BE2C (cell line): ENCODE measurements at regions not wholly inside any gene's neighbourhood (a gene's known extent, or its start where the extent isn't known, plus 50 kb on each side); places are given as distances from the start of the nearest gene placed in this dataset.

Source experiments
- DNase-seq: peaks from one replicate; pipeline ENCODE4 v3.0.0-alpha.2; 2020
- H3K27me3 ChIP-seq: fragments of 250-450 bp; sonication (Bioruptor Pico); 2 replicates; pipeline ENCODE4 v1.5.1; 2020; ENCODE audit warnings: mild to moderate bottlenecking
- H3K36me3 ChIP-seq: fragments of 250-450 bp; sonication (Bioruptor Pico); 2 replicates; pipeline ENCODE4 v1.5.1; 2020; ENCODE audit warnings: mild to moderate bottlenecking
- H3K4me1 ChIP-seq: fragments of 250-450 bp; sonication (Bioruptor Pico); 2 replicates; pipeline ENCODE4 v1.5.1; 2020
- H3K4me3 ChIP-seq: 2 replicates; pipeline ENCODE4 v1.5.1; 2011; ENCODE audit warnings: low read depth, low read length
- H3K9me3 ChIP-seq: fragments of 250-450 bp; sonication (Bioruptor Pico); 2 replicates; pipeline ENCODE4 v1.5.1; 2020
- CTCF ChIP-seq: IDR thresholded peaks from 2 replicates; pipeline ENCODE4 v1.5.1; 2012; ENCODE audit warnings: mild to moderate bottlenecking, low read depth, low read length

GRCh38 chr3:26763723-26764122, 141.2 kb downstream of the LRRC3B start:
- no peak for TF ChIP-seq CTCF
- H3K4me3 ChIP-seq = no peak overlapping the region
- H3K27me3 ChIP-seq = no peaks in the 10 kb centered on the region
- H3K4me1 ChIP-seq = no peaks in the 10 kb centered on the region
- no peaks in the 10 kb centered on the region for H3K9me3 ChIP-seq
- no peak for DNase-seq
- H3K36me3 ChIP-seq = no peaks in the 10 kb centered on the region

GRCh38 chr3:26766031-26766430, 143.5 kb downstream of the LRRC3B start:
- no peak for TF ChIP-seq CTCF
- H3K4me1 ChIP-seq = no peaks in the 10 kb centered on the region

DNA sequence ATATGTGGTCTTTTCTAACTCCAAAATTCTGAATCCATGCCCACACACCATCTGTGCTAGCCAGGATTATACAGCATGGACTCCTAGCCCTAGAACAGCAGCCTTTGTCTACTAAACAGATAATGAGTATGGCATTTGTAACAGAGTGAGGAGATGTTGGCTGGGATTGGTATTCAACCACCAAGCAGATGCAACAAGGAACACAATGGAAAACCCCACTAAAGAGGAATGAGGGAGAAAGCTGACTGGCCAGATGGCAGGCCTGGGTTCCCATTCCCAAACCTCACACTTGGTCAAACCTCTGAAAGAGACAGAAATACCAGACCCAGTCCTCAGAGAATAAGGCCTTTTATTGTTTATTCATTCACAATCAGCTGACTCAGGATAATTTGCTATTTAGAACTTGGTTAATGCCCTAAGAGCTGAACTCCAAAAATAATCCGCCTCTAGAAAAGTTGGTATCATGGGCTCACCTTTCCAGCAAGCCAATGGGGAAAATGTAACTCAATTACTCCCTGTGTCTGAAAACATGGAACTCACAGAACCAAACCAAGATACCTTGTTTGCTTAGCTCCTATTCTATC, 145.6 kb downstream of the LRRC3B start:
- H3K36me3 ChIP-seq = no peaks in the 10 kb centered on the region
- DNase-seq = no peak
- TF ChIP-seq CTCF = no peak

More at GRCh38 chr3:26766031-26766430, 143.5 kb downstream of the LRRC3B start:
- Histone ChIP-seq H3K4me3 (no peak overlapping the region), H3K36me3 (no peaks in the 10 kb centered on the region), H3K9me3 (no peaks in the 10 kb centered on the region), H3K27me3 (no peaks in the 10 kb centered on the region)
- DNase-seq = no peak

DNA sequence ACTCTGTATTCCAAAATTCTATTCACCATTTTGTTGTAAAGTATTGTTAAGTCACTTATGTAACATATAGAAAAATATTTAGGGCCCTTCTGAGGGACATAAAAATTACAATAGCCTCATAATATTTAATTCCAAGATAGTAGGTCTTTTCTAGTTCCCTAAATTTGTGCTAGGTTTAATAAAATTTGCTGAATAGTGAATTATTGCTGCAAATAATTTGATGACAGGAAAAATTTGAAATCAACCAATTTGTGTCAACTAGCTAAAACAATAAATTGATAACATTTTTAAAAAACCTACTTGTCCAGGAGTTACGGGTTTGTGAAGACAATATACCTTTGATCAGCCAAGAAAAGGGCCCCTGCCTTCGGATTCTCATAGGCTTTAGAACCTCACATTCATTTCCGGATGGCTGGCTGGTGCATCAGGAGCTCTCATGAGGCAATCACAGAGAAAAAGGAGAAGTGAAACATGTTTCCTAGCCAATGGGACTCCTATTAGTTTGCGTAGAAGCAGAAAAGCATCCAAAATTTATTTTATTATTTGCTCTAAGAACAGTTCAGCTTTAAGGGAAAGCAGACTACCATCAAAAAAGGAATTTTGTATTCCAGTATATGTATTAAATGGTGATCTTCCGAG, 177.2 kb downstream of the LRRC3B start:
- no peak for DNase-seq
- Histone ChIP-seq H3K4me3 (no peak overlapping the region), H3K36me3 (no peaks in the 10 kb centered on the region), H3K9me3 (no peaks in the 10 kb centered on the region), H3K4me1 (no peaks in the 10 kb centered on the region), H3K27me3 (no peaks in the 10 kb centered on the region)
- no peak for TF ChIP-seq CTCF

More for the DNA sequence above, 145.6 kb downstream of the LRRC3B start:
- Histone ChIP-seq H3K9me3 (no peaks in the 10 kb centered on the region), H3K4me3 (no peak overlapping the region), H3K4me1 (no peaks in the 10 kb centered on the region), H3K27me3 (no peaks in the 10 kb centered on the region)

DNA sequence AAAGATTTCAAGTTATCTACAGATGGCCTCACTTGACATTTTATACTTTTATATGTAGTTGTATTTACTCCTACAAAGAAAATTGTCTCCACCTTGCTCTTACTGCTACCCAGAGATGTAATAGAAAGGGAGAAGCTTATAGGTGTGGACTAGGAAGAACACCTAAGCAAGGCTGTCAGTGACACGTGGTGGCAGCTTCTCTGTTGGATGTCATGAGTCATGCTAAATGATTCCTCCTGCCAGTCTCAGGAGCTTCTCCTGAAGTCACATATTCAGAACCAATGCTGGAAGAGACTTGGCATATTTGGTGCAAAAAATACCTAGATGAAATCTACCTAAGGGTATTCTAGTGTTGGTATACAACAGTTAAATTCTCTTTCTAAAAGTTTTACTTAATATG, 184.7 kb downstream of the LRRC3B start:
- DNase-seq = no peak
- H3K4me1 ChIP-seq = no peaks in the 10 kb centered on the region
- TF ChIP-seq CTCF = no peak

GRCh38 chr3:26825454-26825853, 202.9 kb downstream of the LRRC3B start:
- H3K36me3 ChIP-seq = no peaks in the 10 kb centered on the region
- no peaks in the 10 kb centered on the region for H3K4me1 ChIP-seq
- H3K27me3 ChIP-seq = no peaks in the 10 kb centered on the region
- no peak for TF ChIP-seq CTCF
- no peak overlapping the region for H3K4me3 ChIP-seq
- H3K9me3 ChIP-seq = no peaks in the 10 kb centered on the region
- no peak for DNase-seq

More for the DNA sequence above, 184.7 kb downstream of the LRRC3B start:
- Histone ChIP-seq H3K9me3 (no peaks in the 10 kb centered on the region), H3K27me3 (no peaks in the 10 kb centered on the region), H3K4me3 (no peak overlapping the region), H3K36me3 (no peaks in the 10 kb centered on the region)
